Fibroblast of skin of scalp (primary cell): ENCODE measurements at regions not wholly inside any gene's neighbourhood (a gene's known extent, or its start where the extent isn't known, plus 50 kb on each side); places are given as distances from the start of the nearest gene placed in this dataset.
A peak's percentile ranks its signal among the peaks of the same experiment; 100 is the strongest.

ENCODE experiments used
- DNase-seq: peaks from one replicate; pipeline ENCODE4 v3.0.0-alpha.2; 2013

GRCh38 chr2:236674238-236674637 lies 104.6 kb downstream of the ACKR3 start:
- DNase-seq = no peak

- DNase-seq = no peak
Measured at GRCh38 chr2:236674646-236675045, 105.0 kb downstream of the ACKR3 start.

GRCh38 chr2:236675051-236675450 lies 105.4 kb downstream of the ACKR3 start:
- DNase-seq = peak; percentile 81

- no peak for DNase-seq
Measured at GRCh38 chr2:236675526-236675925, 105.9 kb downstream of the ACKR3 start.

GRCh38 chr2:236676136-236676873 lies 106.7 kb downstream of the ACKR3 start:
- peak; percentile 36 for DNase-seq

DNA sequence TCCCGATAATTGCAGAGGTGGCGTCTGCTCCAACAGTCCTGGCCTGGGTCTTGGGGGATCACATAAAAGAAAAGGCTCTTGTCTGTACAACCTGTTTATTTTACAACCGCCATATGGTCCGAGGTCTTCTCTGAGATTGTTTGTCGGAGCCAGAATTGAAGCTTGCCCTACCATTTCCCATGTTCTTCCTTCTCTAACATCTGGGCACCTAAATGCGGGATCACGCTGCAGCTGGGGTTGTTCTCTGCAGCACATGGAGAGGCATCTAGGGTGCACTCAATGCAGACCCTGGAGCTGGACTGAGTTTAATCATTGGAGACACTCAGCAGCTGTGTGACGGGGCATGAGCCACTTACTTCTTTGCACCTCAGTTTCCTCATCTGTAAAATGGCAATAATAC lies 107.7 kb downstream of the ACKR3 start:
- no peak for DNase-seq

- no peak for DNase-seq
Measured at GRCh38 chr2:236678307-236678975, 108.8 kb downstream of the ACKR3 start.

DNA sequence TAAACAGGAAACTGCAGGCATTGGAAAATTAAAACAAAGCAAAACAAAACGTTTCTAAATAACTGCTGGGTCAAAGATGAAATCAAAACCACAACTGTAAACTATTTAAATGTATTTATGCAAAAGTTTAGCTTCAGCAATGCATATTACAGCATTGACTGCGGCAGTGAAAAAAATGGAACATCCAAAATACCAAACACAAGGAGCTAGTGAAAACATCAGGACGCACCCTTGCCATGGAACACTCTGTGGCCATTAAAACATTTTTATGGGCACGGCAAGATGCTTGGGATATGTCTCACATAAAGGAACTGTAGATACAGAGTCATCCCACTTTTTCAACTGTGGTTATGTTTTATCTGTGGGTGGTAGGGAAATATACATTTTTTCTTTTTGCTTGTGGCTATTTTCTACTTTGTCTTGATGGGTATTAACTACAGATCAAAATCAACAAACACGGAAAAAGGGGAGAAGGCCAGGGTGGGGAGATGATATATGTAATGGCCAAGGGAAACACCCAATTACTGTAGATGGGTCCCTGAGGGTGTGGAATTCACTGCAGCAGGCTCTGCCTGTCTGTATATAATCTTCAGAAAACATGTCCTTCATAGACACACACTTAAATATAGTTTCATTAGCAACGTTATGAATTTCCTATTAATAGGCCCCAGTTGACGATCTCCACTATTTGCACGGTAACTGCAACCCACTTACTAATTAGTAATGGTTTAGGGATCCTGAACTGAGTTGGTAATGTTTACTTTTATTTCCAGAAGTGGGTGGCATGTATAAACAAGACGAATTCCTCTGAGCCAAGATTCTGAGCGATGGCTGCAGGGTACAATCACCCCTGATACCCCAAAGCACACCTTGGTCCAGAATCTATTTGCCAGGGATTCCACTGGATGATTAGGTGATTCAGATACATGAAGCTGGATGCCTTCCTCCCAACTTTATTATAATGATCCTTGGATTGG lies 110.5 kb downstream of the ACKR3 start:
- peak; percentile 96 for DNase-seq

GRCh38 chr2:236682651-236683422 lies 113.2 kb downstream of the ACKR3 start:
- DNase-seq = no peak

DNA sequence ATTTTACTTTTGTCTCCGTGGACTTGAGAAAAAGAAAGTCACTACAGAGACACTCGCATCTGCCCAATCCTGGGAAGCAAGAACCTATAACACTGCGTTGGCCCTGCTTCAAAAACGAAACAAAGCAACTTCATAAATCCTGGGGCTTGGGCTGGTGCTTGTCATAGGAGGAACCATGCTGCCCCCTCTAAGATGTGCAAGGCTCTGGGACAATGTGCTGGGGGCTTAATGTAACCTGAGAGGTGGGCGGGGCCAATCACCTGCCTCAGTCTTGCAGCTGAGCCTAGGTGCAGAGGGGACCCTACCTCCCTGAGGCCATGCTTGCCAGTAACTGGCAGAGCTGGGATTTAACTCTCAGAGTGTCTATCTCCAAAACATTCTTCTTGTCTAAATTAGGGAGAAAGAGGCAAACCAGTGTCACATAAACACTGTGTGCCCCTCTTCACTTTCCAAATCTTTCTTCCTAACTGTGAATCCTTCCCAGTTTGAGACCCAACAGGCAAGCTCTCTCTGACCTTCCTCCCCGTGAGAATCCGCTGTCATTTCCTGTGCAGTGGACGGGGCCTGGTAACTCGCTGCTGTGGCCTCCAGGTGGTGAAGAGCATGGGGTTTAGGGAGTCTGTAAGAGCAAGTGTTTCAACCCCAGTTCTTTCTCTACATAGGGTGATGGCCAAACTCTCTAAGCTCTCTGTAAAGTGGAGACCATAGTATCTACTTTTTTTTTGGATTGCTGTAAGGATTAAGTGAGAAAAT lies 115.1 kb downstream of the ACKR3 start:
- no peak for DNase-seq

GRCh38 chr2:236685361-236685760 lies 115.7 kb downstream of the ACKR3 start:
- no peak for DNase-seq

GRCh38 chr2:236685979-236686520 lies 116.4 kb downstream of the ACKR3 start:
- DNase-seq = no peak

DNA sequence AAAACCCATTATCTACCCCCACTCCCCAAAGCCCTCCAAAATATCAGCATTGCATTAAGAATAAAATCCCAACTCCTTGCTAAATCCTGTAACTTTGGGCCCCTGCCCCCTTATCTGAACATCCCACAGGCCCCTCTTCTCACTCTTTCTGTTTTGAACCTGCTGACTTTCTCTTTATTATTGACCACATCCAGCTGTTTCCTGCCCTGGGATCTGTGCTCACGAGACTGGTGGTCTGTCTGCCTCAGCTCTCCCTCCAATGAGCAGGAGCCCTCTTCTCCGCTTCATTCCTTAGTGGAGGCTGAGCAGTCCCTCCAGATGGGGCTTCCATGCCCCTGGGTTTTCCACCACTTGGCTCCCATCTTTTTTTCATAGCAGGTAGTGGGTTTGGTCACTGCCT lies 116.9 kb downstream of the ACKR3 start:
- no peak for DNase-seq

DNA sequence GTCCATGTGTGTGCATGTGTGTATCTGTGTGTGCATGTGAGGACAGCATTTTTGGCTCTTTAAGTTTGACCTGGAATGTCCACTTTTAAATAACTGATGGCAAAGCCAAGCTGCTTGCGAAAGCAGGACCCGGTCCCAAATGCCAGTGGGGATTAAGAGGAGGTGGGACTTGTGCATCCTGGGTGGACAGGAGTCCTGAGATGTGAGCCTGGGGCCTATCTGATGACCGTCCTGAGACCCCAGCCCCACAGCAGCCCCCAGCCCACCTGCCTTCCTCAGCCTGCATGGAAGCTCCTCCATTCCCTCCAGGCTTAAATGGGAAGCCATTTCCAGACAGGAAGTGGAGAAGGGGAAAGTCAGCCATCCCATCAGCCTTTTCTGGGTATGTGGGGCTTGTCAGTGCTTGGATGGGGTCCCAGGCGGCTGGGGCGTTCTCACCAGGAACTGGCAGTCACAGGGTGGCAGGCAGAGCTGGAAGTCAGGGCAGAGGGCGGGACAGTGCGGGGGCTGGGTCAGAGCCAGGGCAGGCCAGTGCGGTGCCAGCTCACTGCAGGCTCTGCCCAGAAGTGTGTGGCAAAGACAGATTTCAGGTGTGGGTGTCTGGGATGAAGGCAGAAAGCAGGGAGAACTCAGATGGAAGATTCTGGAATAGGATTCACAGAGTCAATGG lies 117.8 kb downstream of the ACKR3 start:
- DNase-seq = no peak

GRCh38 chr2:236688157-236688556 lies 118.5 kb downstream of the ACKR3 start:
- no peak for DNase-seq

DNA sequence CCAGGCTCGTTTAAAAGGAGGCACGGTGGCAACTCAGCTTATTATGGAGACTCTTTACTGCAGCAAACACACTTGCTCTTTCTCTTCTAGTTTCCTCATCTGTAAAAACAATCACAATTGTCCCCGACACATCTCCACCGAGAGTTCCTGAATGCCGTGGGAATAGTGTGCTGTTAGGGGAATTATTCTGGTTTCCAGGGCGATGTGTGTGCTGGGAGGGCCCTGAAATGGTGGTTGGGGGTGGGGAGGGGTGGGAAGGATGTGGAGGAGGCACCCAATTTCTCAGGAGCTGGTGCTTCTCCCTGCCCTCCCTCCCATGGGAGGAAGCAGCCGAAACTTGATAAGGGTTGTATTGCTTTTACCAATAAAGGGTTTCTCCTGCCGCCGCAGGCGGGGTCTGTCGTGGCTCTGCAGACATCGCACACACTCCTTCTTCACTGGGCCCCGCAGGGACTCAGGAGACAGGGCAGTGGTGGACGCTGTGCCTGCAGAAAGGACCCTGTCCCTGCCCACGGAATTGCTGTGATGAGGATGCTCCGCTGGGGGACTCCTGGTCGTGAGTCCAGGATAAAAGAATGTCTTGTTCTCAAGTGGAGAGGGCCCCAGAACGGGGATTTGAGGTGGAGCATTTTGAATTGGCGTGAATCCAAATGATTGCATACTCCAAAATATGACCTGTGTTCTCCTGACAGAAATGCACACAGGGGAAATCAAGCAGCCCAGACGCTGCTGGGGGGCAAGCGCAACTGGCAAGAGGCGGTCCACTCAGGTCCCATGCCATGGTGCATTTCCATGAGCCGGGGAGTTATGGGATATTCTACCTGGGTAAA lies 119.2 kb downstream of the ACKR3 start:
- no peak for DNase-seq

GRCh38 chr2:236689393-236689700 lies 119.7 kb downstream of the ACKR3 start:
- no peak for DNase-seq

DNA sequence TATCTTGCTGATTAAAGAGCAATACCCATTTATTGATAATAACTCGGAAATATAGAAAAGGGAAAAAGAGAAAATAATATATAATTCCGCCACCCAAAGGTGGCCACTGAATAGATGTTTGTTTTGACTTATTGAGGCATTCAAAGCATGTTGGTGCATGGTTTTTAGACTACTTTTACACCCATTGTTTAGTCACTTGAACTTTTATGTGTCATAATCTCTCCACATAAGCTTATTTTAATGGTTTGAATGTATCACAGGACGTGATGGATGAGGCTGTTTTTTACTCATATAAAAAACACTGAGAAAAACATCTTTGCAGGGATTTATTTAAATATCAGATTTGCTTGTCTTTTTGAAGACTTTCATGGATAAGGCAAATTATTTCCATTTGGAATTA lies 120.4 kb downstream of the ACKR3 start:
- no peak for DNase-seq

DNA sequence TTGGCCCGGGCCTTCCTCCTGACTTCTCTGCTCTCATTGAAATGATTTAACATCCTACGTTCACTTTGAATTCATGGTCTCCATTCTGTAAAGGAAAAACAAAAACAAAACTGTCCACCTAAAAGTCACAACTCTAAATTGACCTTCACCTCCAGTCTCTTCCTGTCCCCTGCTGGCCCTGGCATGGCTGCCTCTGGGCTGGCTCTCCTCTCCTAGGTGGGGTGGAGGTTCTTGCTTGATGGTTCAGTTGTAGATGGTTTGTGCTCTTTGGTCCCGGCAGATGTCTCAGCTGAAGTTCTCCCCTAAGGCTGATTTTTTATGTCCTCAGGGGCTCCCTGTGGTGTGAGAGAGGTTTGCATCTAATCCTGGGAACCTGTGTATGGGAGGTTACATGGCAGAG lies 121.1 kb downstream of the ACKR3 start:
- no peak for DNase-seq

DNA sequence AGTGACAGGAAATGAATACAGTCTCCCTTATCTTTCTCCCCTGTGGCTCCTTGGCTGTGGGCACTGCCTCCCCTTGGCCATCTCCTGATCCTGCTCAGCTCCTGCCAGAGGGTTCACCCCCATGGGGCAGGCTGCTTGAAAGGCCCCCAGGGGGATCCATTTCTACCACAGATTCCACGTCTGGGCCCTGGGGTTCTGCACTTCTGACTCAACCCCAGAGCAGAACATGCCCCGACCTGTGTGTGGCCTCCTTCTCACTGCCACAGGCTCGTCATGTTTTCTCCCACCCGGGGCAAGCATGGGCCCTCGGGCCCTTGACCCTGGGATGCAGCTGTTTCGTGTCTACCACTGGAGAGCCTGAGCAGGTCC lies 122.2 kb downstream of the ACKR3 start:
- peak; percentile 25 for DNase-seq
